Fibroblast of skin of scalp (primary cell): ENCODE measurements at regions not wholly inside any gene's neighbourhood (a gene's known extent, or its start where the extent isn't known, plus 50 kb on each side); places are given as distances from the start of the nearest gene placed in this dataset.
"Not testable (repeated sequence)": the region's sequence is repeated elsewhere in the genome, so short reads cannot be mapped to it uniquely, and the experiment has no call there.

Experiments
- DNase-seq: peaks from one replicate; pipeline ENCODE4 v3.0.0-alpha.2; 2013

DNA sequence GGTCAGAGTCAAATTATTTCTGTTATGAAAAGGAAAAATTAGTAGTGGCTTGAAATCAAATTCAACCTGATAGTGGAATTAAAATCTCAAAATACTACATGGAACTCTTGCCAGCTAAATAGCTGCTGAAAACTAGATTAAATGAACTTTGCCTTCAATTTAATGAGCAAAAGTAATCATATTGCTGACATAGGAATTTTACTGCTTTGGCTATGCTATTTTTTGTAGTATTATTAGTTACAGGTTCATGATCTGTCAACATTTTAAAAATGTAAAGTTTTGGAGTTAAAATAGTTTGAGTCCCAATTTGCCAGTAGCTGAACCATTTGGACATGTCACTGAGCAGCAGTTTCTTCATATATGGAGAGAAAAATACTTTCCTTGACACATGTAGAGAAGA is 81.4 kb downstream of the RERGL start:
- no peak for DNase-seq

- no peak for DNase-seq
Measured at GRCh38 chr12:17999174-17999801, 90.7 kb downstream of the RERGL start.

DNA sequence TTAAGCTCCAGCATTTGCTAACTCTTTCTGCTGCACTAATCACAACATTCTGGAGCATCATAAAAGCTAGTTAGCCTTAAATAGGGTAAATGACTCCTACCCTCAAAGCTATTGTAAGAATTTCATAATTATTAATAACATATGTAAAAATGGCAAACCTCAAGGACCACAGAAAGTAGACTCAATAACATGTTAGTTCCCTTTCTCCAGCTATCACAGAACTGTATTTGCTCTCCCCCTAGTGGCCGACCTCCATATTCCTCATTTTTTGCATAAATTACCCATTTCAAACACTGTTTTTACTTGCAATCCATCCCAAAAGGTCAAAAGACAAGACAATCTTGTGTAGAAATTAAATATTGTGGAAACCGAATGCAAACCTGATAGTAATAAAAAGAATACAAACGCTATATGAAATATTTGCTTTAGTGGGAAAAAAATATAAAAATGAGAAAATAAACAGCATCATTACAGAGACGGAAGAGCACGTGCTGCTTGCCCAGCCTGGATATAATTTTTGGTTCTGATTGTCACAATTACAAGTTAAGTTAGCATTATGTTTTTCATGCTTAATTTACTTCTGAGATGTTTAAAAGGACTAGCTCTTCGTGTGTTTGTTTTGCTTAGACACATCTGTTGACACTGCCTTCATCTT is 97.9 kb downstream of the RERGL start:
- DNase-seq: peak; percentile 69

DNA sequence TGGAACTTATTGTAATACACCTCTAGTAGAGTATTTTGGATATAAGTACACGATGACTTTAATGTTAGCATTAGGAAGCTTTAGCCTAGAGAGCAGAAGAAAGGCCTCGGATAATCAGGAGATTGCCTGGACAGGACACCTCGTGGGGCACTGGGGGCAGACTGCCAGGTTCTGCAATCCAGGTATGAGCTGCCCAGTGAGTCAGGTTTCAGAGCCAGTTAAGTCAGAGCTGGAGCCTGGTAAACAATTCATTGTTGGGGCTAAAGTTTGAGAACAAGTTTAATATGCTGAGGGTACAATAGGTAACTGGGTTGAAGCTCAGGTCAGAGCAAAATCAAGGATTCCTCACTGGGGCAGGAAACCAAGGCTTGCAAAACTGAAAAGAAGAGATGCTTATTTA is 107.4 kb downstream of the RERGL start:
- DNase-seq: no peak

GRCh38 chr12:17976202-17976601 is 113.8 kb downstream of the RERGL start:
- DNase-seq: no peak

GRCh38 chr12:17975763-17976162 is 114.2 kb downstream of the RERGL start:
- DNase-seq: no peak

GRCh38 chr12:17975239-17975638 is 114.8 kb downstream of the RERGL start:
- no peak for DNase-seq

- DNase-seq: no peak
Measured at GRCh38 chr12:17971850-17972249, 118.1 kb downstream of the RERGL start.

- DNase-seq: no peak
Measured at GRCh38 chr12:17954788-17955187, 135.2 kb downstream of the RERGL start.

GRCh38 chr12:17950898-17951297 is 139.1 kb downstream of the RERGL start:
- no peak for DNase-seq

GRCh38 chr12:17949558-17950141 is 140.3 kb downstream of the RERGL start:
- DNase-seq: no peak

DNA sequence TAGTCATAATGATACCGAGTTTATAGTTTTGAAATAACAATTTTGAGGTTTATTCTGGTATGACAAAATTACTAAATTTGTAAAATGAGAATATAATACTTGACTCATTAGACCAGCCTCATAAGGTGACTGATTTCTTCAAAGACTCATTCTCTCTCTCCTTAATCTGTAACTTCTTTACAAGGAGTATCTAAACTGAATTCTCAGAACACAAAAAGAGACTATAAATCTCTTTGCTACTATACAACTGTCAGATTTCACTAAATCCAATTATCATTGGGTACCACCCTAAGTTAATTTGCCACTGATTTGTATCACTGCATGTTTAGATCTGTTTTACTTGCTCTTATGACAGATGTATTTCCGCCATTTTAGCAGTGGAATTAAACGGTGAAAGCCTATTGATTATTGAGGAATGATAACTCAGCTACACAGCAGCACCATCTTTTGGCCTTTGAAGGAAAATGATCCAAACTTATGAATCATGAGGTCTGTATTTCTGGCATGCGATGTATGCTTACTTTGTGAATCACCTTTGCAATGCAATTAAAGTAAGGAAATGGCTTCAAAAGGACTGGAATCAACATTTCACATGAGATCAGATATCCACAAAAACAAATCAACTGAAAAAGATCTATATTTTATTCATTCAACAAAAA is 161.2 kb downstream of the RERGL start:
- peak; percentile 71 for DNase-seq

DNA sequence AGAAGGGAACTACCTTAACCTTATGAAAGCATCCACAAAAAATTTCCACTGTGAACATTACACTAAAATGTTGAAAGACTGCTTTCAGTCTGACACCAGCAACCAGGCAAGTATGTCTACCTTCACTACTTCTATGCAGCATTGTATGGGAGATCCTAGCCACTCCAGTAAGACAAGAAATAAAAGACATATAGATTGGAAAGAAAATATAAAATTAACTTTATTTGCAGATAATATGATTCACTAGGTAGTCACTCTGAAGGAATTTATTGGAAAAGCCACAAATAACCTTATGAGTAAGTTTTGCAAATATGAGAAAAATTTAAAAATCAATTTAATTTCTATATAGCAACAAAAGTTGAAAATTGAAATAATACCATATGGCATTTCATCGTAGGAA is 172.0 kb downstream of the RERGL start:
- no peak for DNase-seq

GRCh38 chr12:17884581-17884980 is 205.4 kb downstream of the RERGL start:
- no peak for DNase-seq

- no peak for DNase-seq
Measured at GRCh38 chr12:17878714-17879113, 211.3 kb downstream of the RERGL start.

DNA sequence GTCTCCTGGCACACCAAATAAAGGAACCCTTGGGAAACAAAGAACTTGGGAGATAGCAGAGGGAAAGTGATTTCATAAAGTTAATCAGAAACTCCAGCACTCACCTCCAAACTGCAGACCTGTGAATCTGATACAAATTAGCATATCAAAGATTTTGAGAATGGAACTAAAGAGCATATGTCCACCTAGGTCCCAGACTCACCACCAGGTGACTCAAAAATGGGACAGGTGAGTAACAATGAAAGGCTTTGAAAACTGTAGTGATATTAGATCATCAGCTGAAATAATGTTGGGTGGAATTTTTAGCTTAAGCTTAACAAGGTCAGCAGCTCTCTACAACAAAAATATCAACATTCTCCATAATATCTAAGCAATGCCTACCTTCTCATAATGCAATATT is 214.8 kb downstream of the RERGL start:
- no peak for DNase-seq

DNA sequence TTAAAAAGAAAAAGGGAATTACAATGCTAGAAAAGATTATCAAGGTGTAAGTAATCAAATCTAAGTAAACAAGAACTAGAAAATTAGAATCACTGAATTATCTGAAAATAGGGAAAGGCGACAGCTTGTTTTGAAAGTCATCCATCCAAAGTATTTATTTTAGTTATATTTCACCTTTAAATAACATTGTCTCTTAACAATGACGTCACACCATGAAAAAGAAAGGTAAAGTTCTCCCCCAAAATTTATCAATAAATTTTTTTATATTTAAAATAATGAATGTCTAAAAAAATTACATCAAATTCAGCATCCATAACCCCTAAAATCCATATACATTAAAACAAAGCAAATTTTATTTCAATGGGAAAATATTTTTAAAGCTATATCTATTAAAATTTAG is 223.2 kb downstream of the RERGL start:
- no peak for DNase-seq

GRCh38 chr12:17855548-17855947 is 234.4 kb downstream of the RERGL start:
- DNase-seq: not testable (repeated sequence)

GRCh38 chr12:17853054-17853453 is 236.9 kb downstream of the RERGL start:
- DNase-seq: no peak

DNA sequence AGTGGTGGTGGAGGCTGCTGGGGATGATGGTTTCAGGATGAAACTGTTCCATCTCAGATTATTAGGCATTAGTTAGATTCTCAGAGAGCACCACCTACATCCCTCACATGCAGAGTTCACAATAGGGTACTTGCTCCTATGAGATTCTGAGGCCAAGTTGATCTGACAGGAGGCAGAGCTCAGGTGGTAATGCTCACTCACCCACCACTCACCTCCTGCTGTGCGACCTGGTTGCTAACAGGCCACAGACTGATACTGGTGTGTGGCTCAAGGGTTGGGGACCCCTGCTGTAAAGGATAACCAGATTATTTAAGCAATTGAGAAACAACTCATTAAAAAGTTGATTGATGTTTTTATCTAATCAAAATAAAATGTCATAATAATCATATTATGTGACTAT is 248.5 kb downstream of the RERGL start:
- no peak for DNase-seq

DNA sequence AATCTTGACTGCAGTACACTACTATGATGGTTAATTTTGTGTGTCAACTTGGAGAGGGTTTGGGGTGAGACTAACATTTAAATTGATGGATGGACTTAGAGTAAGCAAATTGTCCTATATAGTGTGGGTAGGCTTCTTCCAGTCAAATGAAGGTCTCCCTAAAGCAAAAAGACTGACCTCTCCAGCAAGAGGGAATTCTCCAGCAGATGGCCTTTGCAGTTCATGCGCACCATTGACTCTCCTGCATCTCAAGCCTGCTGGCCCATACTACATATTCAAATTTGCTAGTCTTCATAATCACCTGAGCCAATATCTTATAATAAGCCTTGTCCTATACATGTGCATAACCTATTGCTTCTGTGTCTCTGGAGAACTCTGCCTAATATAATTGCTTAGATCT is 260.2 kb downstream of the RERGL start:
- no peak for DNase-seq

GRCh38 chr12:17818931-17819330 is 271.1 kb downstream of the RERGL start:
- DNase-seq: no peak

DNA sequence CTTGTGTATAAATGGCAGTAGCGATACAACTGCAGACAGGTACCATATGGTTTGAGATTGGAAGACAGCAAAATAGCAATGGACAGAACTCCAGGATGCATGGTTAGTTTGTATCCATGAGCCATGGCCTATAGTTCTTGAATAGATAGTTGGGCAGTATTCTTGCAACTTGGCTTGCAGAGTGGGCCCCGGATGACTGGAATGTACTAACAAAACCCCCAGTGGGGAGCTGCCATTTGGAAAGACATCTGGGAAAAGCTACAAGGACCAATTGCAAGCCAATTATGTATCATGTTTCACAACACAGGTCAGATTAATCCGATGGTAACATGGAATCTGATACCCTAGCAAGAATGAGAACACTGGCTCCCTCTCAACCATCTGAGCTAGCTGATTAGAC is 279.6 kb downstream of the RERGL start:
- DNase-seq: no peak

DNA sequence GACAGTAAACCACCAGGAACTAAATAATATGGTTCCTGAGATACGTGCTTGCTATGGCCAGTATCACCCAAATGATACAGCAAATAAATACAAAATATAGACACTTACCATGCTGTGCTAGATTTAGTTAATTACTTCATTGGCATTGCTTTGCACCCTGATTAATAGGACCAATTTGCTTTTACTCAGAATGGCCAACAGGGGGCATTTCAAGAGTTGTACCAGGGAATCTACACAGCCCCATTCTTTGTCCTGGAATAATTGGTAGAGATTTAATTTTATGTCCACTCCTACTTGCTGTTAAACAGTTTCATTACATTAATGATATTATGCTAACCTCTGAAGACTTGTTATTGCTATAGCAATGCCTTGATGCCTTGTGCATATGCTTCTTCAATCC is 280.8 kb downstream of the RERGL start:
- DNase-seq: no peak
